GM18861 (cell line): ENCODE measurements at regions not wholly inside any gene's neighbourhood (a gene's known extent, or its start where the extent isn't known, plus 50 kb on each side); places are given as distances from the start of the nearest gene placed in this dataset.
"Not testable (repeated sequence)": the region's sequence is repeated elsewhere in the genome, so short reads cannot be mapped to it uniquely, and the experiment has no call there.

Experiments
- ATAC-seq: cut with Tn5 transposase; IDR thresholded peaks from one replicate; pipeline ENCODE4 v1.9.1; 2021; ENCODE audit not compliant: unreplicated experiment

DNA sequence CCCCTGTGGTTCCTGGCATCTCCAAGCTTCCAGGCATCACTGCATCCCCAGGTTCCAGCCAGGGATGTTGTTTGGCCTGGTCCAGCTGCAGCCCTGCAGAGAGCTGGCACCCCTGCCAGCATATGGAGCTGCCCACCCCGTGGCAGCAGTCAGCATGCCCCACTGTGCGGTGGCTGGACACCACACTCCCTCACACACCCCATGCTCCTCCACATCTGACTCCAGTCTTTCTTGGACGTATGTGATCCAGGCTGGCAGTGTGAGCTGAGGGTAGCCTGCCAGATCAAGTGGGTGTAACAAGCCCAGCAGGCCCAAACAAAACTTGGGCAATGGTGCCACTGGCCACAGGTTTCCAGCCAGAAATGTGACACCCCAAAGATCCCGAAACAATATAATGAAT lies 620.4 kb downstream of the RWDD3 start:
- no peak for ATAC-seq

DNA sequence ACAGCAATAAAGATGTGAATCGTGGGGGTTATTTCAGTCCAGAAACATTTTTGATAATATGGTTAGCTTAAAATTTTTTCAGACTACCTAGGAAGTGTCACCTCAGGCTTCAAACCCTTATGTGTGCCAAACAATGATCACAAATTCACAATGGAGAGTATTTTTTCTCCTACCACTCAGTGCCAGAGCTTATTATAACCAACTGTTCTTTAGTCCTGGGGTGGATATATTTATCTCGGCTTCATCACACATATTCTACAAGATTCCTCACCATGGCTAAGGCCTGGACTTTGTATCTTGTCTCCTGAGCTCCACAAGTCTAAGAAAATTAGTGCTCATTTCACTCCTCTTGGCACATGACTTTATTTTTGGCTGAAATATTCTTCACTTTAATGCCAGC lies 629.1 kb downstream of the RWDD3 start:
- no peak for ATAC-seq

DNA sequence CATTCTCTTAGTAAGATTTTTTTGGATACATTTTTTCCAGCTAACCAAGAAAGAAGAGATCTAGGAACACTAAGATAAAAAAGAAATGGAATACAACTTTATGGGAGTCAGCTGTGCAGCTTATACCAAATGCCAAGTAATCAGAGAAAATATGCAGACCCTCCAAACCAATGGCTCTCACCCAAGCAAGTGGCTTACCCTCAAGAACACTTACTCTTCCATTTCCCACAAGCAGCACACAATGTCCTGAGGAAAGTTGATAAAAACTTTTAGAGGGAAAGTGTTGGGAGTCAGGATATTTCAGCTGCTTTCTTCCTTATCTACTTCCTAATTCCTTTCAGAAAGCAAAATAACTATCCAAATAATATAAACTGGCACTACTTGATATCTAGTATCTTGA lies 631.8 kb downstream of the RWDD3 start:
- no peak for ATAC-seq

DNA sequence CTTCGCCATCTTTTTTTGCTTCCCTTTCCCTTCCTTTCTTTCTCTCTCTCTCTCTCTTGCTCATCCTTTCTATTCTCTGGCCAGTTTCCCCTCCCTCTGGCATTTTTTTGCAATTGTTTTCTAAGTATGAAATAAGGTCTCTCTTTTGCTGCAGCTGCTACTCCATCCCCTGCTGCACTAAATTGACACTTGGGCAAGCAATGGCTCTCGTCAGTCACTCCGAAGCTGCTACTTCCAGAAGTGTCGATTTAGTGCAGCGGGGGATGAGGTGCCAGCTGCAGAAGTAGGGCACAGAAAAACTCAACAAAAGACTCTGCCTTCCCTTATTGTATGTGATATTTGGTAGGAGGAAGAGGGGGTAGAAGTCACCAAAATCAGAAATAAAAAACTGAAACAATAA lies 642.3 kb downstream of the RWDD3 start:
- ATAC-seq: no peak

DNA sequence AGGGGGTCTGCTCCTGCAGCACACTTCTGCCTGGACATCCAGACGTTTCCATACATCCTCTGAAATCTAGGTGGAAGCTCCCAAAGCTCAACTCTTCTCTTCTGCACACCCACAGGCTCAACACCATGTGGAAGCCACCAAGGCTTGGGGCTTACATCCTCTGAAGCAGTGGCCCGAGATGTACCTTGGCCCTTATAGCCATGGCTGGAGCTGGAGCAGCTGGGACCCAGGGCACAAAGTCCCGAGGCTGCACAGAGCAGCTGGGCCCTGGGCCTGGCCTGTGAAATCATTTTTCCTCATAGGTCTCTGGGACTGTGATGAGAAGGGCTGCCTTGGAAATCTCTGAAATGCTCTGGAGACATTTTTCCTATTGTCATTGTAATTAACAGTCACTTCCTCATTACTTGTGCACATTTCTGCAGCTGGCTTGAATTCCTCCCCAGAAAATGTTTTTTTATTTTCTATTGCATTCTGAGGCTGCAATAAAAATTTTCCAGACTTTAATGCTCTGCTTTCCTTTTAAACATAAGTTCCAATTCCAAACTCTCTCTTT lies 645.6 kb downstream of the RWDD3 start:
- ATAC-seq: no peak

DNA sequence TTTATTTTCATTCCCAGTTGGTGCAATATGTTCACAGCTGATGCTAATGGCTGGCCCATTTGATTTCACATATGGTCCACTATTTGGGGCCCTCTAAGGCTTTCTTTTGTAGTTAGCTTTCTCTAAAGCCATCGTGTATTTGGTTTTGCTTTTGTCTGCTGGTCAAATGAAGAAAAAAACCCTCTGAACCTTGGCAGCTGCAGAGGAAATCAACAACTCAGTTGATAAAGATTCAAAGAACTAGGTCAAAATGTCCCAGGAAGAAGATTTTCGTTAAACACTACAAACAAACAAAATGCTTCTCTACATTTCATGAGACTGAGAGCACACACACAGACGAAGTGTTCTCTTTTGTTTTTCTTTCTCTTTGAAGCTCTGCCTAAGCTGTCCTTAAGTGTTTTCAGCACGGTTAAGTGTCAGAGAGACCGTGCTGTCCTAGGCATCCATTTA lies 655.0 kb downstream of the RWDD3 start:
- ATAC-seq: no peak

DNA sequence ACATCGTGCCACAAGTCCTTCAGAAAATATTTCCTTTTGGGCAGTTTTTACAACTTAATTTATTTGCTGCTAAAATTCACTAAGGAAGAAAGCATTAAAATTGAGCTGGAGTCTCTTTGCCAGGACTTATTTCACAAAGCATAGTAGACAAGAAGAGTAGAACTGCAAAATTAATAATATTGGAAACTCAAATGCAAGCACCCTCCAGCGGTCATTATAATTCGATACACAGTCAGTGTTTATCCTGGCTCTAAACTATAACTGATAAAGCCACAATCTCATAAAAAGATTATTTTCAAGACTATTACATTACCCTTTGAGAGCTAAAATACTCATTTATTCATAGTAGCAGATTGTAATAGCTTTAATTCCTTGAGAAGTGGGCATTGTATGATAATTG lies 655.4 kb downstream of the RWDD3 start:
- no peak for ATAC-seq

DNA sequence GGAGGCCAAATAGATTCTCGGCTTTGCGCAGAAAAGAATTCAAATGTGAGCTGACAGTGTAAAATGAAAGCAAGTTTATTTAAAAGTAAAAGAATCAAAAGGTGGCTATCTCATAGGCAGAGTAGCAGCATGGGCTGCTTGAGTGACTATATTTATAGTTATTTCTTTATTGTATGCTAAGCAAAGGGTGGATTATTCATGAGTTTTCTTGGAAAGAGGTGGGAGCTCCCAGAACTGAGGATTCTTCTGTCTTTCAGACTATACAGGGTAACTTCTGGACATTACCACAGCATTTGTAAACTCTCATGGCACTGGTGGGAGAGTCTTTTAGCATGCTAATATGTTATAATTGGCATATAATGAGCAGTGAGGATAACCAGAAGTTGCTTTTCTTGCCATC lies 659.9 kb downstream of the RWDD3 start:
- no peak for ATAC-seq

DNA sequence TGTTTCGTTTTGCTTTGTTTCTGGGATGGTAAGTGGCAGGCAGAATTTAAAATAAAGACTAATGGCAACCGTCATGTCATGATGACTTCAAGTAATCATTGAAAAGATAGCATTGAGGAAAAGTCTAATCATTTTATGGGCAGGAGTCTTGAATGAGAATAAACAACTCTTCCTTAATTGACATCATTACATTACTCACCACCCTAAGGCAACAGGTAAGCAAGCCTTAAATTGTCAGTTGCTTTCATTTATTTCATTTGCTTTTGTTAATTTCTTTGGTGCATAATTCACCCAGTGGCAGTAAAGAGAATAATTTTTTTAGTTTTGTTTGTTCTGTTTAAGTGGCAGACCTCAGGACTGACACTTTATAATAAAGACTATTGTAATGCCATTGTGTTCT lies 669.0 kb downstream of the RWDD3 start:
- no peak for ATAC-seq

DNA sequence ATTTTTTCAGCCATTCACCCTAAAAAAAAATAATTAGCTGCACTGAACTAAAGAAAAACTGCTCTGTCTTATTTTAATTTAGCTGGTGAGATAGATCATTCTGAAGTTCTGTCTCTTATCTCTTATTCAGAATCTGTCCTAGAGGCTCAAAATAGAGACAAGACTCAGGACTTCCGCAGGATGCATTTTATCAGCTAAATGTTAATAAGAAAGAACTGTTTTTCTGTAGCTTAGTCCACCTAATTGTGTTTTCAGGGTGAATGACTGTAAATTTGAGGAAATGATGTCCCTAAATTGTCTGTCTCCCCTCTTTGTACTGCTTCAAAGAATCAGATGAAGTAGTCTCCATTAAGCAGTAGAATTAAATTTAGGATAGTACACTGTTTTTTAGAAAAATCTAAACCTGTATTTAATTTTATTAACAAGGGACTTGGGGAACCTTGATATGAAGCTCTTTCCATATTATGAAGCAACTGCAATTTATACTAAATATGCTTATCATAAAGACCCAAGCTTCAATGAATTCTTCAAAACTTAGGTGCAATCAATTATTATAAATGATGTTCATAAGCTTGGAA lies 671.9 kb downstream of the RWDD3 start:
- ATAC-seq: no peak

DNA sequence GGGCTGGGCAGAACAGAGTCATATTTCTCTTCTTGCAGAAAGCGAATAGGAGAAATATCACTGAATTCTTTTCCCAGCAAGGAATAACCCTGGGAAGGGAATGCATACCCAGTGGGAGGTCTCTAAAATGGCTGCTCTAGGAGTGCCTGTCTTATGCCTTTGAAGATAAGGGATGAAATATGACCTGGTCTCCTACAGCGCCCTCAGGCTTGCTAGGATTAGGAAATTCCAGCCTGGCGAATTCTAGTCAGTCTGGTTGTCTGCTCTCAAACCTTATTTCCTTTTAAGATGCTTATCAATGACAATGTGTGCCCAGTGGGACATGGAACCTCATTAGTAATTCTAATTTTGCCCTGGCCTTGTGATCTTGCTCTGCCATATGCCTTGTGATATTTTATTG lies 677.7 kb downstream of the RWDD3 start:
- ATAC-seq: not testable (repeated sequence)

DNA sequence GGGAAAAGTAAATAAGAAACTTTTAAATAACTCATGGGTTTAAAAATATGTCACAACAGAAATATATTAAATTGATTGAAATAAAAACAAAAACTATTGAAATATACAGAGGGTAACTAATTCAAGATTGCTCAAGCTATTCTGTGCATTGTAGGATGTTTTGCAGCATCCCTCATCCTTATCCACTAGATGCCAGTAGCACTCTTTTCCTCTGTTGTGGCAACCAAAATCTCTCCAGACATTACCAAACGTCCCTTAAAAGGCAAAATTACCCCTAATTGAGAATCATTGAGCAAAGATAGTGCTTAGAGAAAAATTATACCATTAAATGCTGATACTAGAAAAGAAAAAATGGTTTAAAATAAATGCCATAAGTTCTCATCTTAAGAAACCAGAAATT lies 682.6 kb downstream of the RWDD3 start:
- ATAC-seq: no peak

DNA sequence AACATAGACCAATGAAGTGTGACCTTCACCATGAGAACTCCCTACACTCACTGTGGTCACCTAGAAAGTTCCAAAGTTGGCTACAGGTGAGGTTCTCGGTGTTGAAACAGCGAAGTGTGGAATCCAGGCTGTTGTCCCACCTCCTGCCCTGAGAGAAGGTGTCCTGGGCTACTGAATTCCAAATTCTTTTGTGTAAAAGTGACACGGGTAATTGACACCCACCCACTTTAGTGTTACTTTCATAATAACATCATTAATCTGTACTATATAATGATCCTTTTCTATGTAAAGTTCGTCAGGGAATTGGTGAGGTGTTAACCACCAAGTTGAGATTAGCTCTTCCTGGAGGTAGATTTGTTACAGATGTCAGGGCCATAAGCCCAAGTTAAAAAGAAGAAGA lies 690.7 kb downstream of the RWDD3 start:
- no peak for ATAC-seq

DNA sequence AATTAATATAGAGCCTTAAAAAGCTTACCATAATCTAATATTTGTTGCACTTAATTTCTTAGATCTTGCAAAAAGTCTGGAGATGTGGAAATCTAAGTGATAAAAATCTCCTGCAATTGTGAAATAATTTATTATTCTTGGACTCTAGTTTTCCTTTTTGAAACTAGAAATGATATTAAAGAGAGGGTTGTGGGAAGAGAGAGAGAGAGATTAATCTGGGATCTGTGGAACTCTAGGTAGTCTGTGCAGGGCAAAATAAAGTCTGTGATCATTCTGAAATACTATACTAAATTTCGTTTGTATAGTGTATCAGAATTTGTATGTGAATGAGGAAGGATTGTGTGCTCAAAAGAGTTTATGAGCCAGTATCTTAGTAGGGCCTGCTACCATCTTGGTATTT lies 692.3 kb downstream of the RWDD3 start:
- no peak for ATAC-seq

DNA sequence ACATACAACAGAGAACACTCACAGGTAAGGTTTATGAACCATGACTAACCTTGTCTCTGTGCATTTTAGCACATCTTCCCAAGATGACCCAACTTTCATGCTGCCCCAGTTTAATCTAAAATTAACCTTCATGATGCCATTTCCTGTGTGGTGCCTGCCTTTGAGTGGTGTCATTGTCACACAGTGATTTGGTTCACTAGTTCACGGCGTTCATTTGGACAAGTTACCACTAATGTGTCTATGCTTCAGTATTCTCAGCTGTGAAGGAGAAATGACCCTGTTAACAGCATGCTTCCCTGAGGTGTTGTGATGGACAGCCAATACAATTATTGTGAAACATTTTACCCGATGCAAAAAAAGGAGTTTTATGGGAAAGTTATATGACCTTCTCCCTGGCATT lies 693.1 kb downstream of the RWDD3 start:
- ATAC-seq: no peak

DNA sequence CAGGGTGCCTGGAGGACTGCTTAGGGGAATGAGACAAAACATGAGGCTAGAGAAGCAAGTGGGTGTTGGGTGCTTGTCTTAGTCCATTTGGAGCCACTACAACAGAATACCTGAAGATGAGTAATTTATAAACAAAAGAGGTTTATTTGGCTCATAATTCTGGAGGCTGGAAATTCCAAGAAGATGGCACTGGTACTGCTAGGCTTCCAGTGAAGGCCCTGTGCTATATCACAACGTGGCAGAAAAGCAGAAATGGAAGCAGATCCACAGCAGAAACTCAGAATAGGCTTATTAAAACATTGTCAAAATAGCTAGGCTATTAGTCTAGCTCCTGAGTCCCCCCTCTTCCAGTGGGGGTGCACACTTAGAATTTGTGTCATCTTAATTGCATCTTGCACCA lies 701.7 kb downstream of the RWDD3 start:
- no peak for ATAC-seq

DNA sequence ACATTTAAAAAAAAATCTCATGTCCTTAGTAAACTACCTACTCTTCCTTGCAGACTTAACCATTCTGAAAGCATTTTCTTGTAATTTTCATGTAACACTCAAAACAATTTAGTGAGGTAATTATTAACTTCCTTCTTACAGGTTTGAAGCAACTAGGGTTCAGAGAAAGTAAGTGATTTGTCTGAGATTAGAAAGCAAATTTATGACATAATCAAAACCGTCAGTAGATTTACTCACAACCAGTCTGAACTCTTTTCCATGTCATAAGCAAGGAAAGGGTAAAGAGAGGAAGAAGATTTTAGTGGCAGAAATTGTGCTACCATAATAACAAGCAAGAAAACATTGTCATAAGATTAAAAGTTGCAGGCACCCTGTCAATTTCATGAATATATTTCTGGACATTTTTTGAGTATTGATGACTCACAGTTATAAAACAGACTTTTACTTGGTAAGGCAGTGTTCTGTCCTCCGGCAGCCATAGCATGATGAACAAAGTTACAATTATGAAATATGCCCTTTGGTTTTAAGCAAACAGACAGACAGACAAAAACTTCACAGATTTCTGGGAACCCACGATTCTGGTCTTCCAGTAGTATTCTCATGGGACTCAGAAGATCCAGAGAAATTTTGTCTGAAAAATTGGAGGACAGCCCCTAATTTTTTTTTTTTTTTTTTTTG lies 707.2 kb downstream of the RWDD3 start:
- no peak for ATAC-seq

DNA sequence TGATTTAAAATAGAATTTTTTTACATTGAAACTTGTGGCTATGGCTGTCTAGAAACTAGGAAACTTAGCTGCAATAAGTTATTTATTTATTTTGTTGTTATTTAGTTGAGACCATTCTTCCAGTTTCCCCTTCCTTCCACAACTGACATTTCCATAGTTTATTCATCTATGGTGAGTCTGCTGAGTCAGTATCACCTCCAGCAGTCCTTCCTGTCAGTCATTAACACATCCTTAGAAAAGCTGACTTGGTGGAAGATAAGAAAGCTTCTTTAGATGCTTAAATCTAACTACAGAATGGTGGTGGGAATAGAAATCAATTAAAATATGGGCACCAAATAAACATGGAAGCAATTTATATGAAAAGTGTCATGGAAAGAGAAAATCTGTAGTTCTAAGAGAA lies 714.0 kb downstream of the RWDD3 start:
- ATAC-seq: no peak

DNA sequence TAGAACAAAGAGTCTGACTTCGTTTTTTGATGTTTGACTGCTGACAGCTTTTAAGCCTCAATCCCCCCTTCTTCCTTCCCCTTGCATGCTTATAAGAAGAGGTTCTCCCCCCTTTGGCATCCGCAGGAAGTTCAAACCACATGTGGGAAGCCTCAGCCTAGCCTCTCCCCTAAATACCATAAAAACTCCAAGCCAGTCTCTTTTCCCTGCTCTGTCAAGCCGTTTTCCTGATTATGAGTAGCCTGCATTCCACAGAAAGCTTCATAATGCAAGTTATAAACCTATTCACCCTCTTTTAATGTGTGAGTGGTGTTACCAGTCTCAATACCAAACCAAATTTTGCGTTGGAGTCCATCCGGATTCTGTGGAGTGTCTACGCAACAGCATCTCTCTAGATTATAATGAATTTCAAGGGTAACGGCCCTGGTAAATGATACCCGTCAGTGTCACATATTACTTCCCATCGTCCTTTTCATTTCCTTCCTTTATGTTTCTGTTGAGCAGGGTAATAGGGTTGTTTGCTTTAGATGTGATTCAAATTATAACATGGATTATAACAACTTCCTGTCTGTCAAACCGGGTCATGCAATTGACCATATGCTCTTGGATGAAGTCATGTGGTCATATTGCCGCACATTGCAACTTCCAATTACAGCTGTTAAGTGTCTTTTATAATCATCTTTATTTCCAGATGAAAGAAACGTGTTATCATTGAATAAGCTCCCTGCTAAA lies 717.5 kb downstream of the RWDD3 start:
- ATAC-seq: no peak

DNA sequence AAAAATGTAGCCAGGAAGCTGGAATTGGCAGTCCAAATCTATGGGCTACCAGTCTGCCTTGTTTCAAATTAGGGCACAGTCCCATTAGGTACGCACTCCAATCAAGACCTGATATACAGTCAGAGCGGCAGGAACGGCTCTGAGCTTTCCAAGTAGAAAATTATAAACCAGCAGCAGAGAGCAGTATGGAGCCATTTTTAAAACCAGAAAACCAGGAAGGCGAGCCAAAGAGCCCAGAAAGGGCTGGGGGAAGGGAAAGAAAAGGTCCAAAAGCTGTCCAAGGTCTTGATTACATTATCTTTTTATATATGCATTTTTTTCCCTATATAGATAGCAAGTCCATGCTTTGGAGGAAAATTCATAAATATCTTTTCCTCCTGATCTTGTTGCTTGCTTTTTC lies 719.0 kb downstream of the RWDD3 start:
- no peak for ATAC-seq

DNA sequence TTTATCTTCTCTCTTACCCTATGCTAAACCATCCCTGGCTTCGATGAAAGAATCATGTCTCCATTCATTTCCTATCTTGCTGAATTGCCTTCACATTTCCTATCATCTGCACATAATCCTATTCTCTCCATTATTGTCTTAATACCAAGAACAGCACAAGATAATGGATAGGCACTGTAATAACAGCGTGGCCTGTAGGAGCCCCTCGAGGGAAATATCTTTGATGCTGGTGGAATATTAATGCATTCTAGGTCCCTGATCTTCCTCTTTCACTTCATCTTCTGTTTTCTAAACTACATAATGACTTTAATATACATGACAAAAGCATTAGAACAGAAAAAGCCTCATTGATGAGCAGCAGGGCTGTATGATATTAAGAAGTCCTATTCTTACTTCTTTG lies 720.6 kb downstream of the RWDD3 start:
- no peak for ATAC-seq

DNA sequence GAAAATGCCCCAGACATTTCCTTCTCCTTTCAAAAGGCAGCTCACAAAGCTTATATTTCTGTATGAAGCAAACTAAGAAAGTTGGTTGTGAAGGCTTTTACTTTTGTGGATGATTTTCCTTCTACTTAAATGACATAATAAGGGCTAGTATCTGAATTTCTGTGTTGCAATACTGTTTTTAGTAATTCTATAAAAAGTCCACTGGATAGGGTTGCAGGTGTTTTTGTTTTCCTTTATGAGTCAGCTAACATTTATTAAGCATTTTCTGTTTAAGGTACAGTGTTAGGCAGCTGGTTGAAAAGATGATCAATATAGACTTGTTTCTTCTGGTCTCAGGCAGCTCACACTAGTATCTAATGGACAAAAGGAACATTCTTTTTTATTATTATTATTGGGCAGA lies 722.2 kb downstream of the RWDD3 start:
- no peak for ATAC-seq
